Ishikawa (cell line): ENCODE measurements at regions not wholly inside any gene's neighbourhood (a gene's known extent, or its start where the extent isn't known, plus 50 kb on each side); places are given as distances from the start of the nearest gene placed in this dataset.

Source experiments
- CEBPB ChIP-seq: IDR thresholded peaks from 2 replicates; pipeline ENCODE4 v1.6.1; 2012
- CREB1 ChIP-seq: IDR thresholded peaks from 2 replicates; pipeline ENCODE4 v1.6.1; 2012; ENCODE audit warnings: low read depth
- EGR1 ChIP-seq: IDR thresholded peaks from 2 replicates; pipeline ENCODE4 v1.6.1; 2012
- EP300 ChIP-seq: IDR thresholded peaks from 2 replicates; pipeline ENCODE4 v1.6.1; 2012; ENCODE audit warnings: borderline replicate concordance
- FOXM1 ChIP-seq: IDR thresholded peaks from 2 replicates; pipeline ENCODE4 v1.6.1; 2012; ENCODE audit warnings: low read depth, borderline replicate concordance
- MAX ChIP-seq: IDR thresholded peaks from 2 replicates; pipeline ENCODE4 v1.6.1; 2012
- NFIC ChIP-seq: IDR thresholded peaks from 2 replicates; pipeline ENCODE4 v1.6.1; 2012
- RAD21 ChIP-seq: IDR thresholded peaks from 2 replicates; pipeline ENCODE4 v1.6.1; 2012; ENCODE audit warnings: low read depth
- REST ChIP-seq: IDR thresholded peaks from 2 replicates; pipeline ENCODE4 v1.6.1; 2012; ENCODE audit warnings: low read depth, mild to moderate bottlenecking
- TAF1 ChIP-seq: IDR thresholded peaks from 2 replicates; pipeline ENCODE4 v1.6.1; 2012; ENCODE audit warnings: low read depth, mild to moderate bottlenecking
- TCF12 ChIP-seq: IDR thresholded peaks from 2 replicates; pipeline ENCODE4 v1.6.1; 2012; ENCODE audit warnings: low read depth
- TEAD4 ChIP-seq: IDR thresholded peaks from 2 replicates; pipeline ENCODE4 v1.6.1; 2012
- USF1 ChIP-seq: IDR thresholded peaks from 2 replicates; pipeline ENCODE4 v1.6.1; 2012
- YY1 ChIP-seq: IDR thresholded peaks from 2 replicates; pipeline ENCODE4 v1.6.1; 2012; ENCODE audit warnings: low read depth
- ZBTB7A ChIP-seq: IDR thresholded peaks from 2 replicates; pipeline ENCODE4 v1.6.1; 2012; ENCODE audit warnings: low read depth

GRCh38 chr6:170057961-170058877 is 232.7 kb downstream of the DLL1 start:
- TF ChIP-seq CREB1 (no peak), TCF12 (no peak), ZBTB7A (no peak)

- TF ChIP-seq REST (no peak), CREB1 (no peak), TCF12 (no peak), YY1 (no peak), TAF1 (no peak), EGR1 (no peak), EP300 (no peak), TEAD4 (no peak), CEBPB (no peak), USF1 (no peak), ZBTB7A (no peak), FOXM1 (no peak), NFIC (no peak), RAD21 (no peak), MAX (no peak)
Observed at GRCh38 chr6:170057034-170057734, 233.7 kb downstream of the DLL1 start.

GRCh38 chr6:170056278-170056711 is 234.6 kb downstream of the DLL1 start:
- TF ChIP-seq REST = no peak
- TF ChIP-seq TAF1 = no peak
- no peak for TF ChIP-seq TCF12
- TF ChIP-seq EGR1 = no peak
- no peak for TF ChIP-seq MAX
- TF ChIP-seq USF1 = no peak
- TF ChIP-seq EP300 = no peak

GRCh38 chr6:170053966-170054661 is 236.8 kb downstream of the DLL1 start:
- TF ChIP-seq TCF12 = no peak
- TF ChIP-seq TEAD4 = no peak
- TF ChIP-seq CREB1 = no peak
- TF ChIP-seq TAF1 = no peak
- no peak for TF ChIP-seq USF1
- no peak for TF ChIP-seq ZBTB7A
- no peak for TF ChIP-seq MAX
- no peak for TF ChIP-seq EP300
- TF ChIP-seq YY1 = no peak
- no peak for TF ChIP-seq REST
- TF ChIP-seq CEBPB = no peak
- TF ChIP-seq EGR1 = no peak
- no peak for TF ChIP-seq RAD21
- TF ChIP-seq NFIC = no peak
